CD4-positive, alpha-beta memory T cell (primary cell): ENCODE measurements at regions not wholly inside any gene's neighbourhood (a gene's known extent, or its start where the extent isn't known, plus 50 kb on each side); places are given as distances from the start of the nearest gene placed in this dataset.

ENCODE experiments used
- CTCF ChIA-PET: fragments of 350-600 bp; sonication (Branson Sonifier 250); formaldehyde crosslinking; loops from one replicate; lab custom pipeline; 2021; ENCODE audit warnings: inconsistent platforms; ENCODE audit not compliant: partially characterized antibody; lab: Charles Lee
- POLR2A ChIA-PET: fragments of 350-600 bp; sonication (Branson Sonifier 250); formaldehyde crosslinking; loops from one replicate; lab custom pipeline; 2021; ENCODE audit not compliant: partially characterized antibody; lab: Charles Lee
- DNase-seq, 5 donors: peaks; one replicate each; pipeline versions ENCODE4 v3.0.0 to v3.0.0-alpha.2; 2020 to 2022; ENCODE audit warnings: mixed read lengths in 1 of 5
- H3K27ac ChIP-seq: one replicate; pipeline ENCODE4 v1.7.0; 2013; ENCODE audit warnings: low read depth, low read length
- H3K27me3 ChIP-seq: 2 replicates; pipeline ENCODE4 v1.7.0; 2013; ENCODE audit warnings: mild to moderate bottlenecking, low read length, moderate library complexity; ENCODE audit not compliant: insufficient read depth
- H3K36me3 ChIP-seq: 2 replicates; pipeline ENCODE4 v1.7.0; 2013; ENCODE audit warnings: mild to moderate bottlenecking, low read length, moderate library complexity; ENCODE audit not compliant: insufficient read depth
- H3K4me1 ChIP-seq: 2 replicates; pipeline ENCODE4 v1.7.0; 2013; ENCODE audit warnings: mild to moderate bottlenecking, low read length, moderate library complexity; ENCODE audit not compliant: insufficient read depth
- H3K4me3 ChIP-seq, 2 donors: one replicate each; pipeline ENCODE4 v1.7.0; 2013; ENCODE audit warnings: low read length in 2 of 2, mild to moderate bottlenecking in 1 of 2
- H3K9me3 ChIP-seq, 2 donors: one replicate each; pipeline ENCODE4 v1.7.0; 2013; ENCODE audit warnings: low read length in 2 of 2, control low read depth in 1 of 2; ENCODE audit not compliant: control insufficient read depth in 1 of 2
- H3K27ac Mint-ChIP-seq, 7 donors: one replicate each; pipeline ENCODE4 v1.8.0; 2020 to 2021; ENCODE audit warnings: mixed read lengths in 7 of 7, mild to moderate bottlenecking in 6 of 7, inconsistent platforms in 3 of 7, moderate library complexity in 3 of 7
- H3K27me3 Mint-ChIP-seq, 2 donors: one replicate each; pipeline ENCODE4 v1.8.0; 2020 to 2021; ENCODE audit warnings: mixed read lengths in 2 of 2
- H3K36me3 Mint-ChIP-seq, 2 donors: one replicate each; pipeline ENCODE4 v1.8.0; 2020 to 2021; ENCODE audit warnings: mixed read lengths in 2 of 2, inconsistent platforms in 1 of 2, mild to moderate bottlenecking in 1 of 2
- H3K4me1 Mint-ChIP-seq, 4 donors: one replicate each; pipeline ENCODE4 v1.8.0; 2020 to 2021; ENCODE audit warnings: mixed read lengths in 4 of 4, mild to moderate bottlenecking in 1 of 4
- H3K4me3 Mint-ChIP-seq, 8 donors: one replicate each; pipeline ENCODE4 v1.8.0; 2020 to 2021; ENCODE audit warnings: mixed read lengths in 8 of 8, mild to moderate bottlenecking in 7 of 8, moderate library complexity in 6 of 8, inconsistent platforms in 3 of 8
- H3K9me3 Mint-ChIP-seq, 8 donors: one replicate each; pipeline ENCODE4 v1.8.0; 2020 to 2021; ENCODE audit warnings: mixed read lengths in 8 of 8, mild to moderate bottlenecking in 5 of 8, inconsistent platforms in 3 of 8, moderate library complexity in 1 of 8
- intact Hi-C: fragments of 100-400 bp; cut with micrococcal nuclease; formaldehyde crosslinking; loops from one replicate; pipeline ENCODE4 v1.15.1; 2023

GRCh38 chr1:30265127-30266070, 458.0 kb downstream of the MATN1 start:
- Histone ChIP-seq H3K4me1 (no peaks in the 10 kb centered on the region), H3K27ac (no peak overlapping the region), H3K27me3 (no peaks in the 10 kb centered on the region), H3K4me3 (no peak overlapping the region), H3K36me3 (no peaks in the 10 kb centered on the region), H3K9me3 (no peaks in the 10 kb centered on the region)
- intact Hi-C loops: no loop called here
- no peaks in the 10 kb centered on the region for H3K36me3 Mint-ChIP-seq
- DNase-seq: no peak
- H3K9me3 Mint-ChIP-seq: peaks cover 0 to 4% (median 0%) of the 10 kb centered on the region in 8 donors
- ChIA-PET POLR2A (no interaction called here), CTCF (no interaction called here)
- no peak overlapping the region for H3K27ac Mint-ChIP-seq
- H3K4me3 Mint-ChIP-seq: no peak overlapping the region
- H3K27me3 Mint-ChIP-seq: peaks cover 2 to 19% of the 10 kb centered on the region in 2 donors
- H3K4me1 Mint-ChIP-seq: no peaks in the 10 kb centered on the region

GRCh38 chr1:30264672-30265025, 458.7 kb downstream of the MATN1 start:
- Mint-ChIP-seq H3K27me3 (peaks cover 2 to 19% of the 10 kb centered on the region in 2 donors), H3K4me1 (no peaks in the 10 kb centered on the region), H3K9me3 (peaks cover 0 to 4% (median 0%) of the 10 kb centered on the region in 8 donors), H3K36me3 (no peaks in the 10 kb centered on the region), H3K4me3 (no peak overlapping the region), H3K27ac (no peak overlapping the region)
- intact Hi-C loops: no loop called here
- Histone ChIP-seq H3K9me3 (no peaks in the 10 kb centered on the region), H3K36me3 (no peaks in the 10 kb centered on the region), H3K4me1 (no peaks in the 10 kb centered on the region), H3K27ac (no peak overlapping the region), H3K4me3 (no peak overlapping the region), H3K27me3 (no peaks in the 10 kb centered on the region)
- ChIA-PET CTCF (no interaction called here), POLR2A (no interaction called here)
- DNase-seq: no peak

GRCh38 chr1:30263888-30264671, 459.3 kb downstream of the MATN1 start:
- Histone ChIP-seq H3K27me3 (no peaks in the 10 kb centered on the region), H3K4me3 (no peak overlapping the region), H3K27ac (no peak overlapping the region), H3K36me3 (no peaks in the 10 kb centered on the region), H3K4me1 (no peaks in the 10 kb centered on the region), H3K9me3 (no peaks in the 10 kb centered on the region)
- Mint-ChIP-seq H3K27me3 (peaks cover 2 to 23% of the 10 kb centered on the region in 2 donors), H3K36me3 (no peaks in the 10 kb centered on the region), H3K27ac (no peak overlapping the region), H3K9me3 (peaks cover 0 to 4% (median 0%) of the 10 kb centered on the region in 8 donors), H3K4me1 (no peaks in the 10 kb centered on the region), H3K4me3 (no peak overlapping the region)
- intact Hi-C loops: no loop called here
- CTCF ChIA-PET: no interaction called here
- DNase-seq: no peak
- POLR2A ChIA-PET: no interaction called here

- Mint-ChIP-seq H3K4me1 (no peaks in the 10 kb centered on the region), H3K27me3 (peaks cover 2 to 23% of the 10 kb centered on the region in 2 donors), H3K9me3 (peaks cover 0 to 4% (median 0%) of the 10 kb centered on the region in 8 donors), H3K36me3 (peaks cover 0 to 4% of the 10 kb centered on the region in 2 donors), H3K27ac (no peak overlapping the region), H3K4me3 (no peak overlapping the region)
- Histone ChIP-seq H3K27ac (no peak overlapping the region), H3K36me3 (no peaks in the 10 kb centered on the region), H3K4me1 (no peaks in the 10 kb centered on the region), H3K9me3 (no peaks in the 10 kb centered on the region), H3K4me3 (no peak overlapping the region), H3K27me3 (no peaks in the 10 kb centered on the region)
- intact Hi-C loops: no loop called here
- DNase-seq: no peak
- POLR2A ChIA-PET: no interaction called here
- CTCF ChIA-PET: no interaction called here
Measured at GRCh38 chr1:30263405-30263804, 460.0 kb downstream of the MATN1 start.

- Histone ChIP-seq H3K4me3 (no peak overlapping the region), H3K36me3 (no peaks in the 10 kb centered on the region), H3K4me1 (no peaks in the 10 kb centered on the region), H3K27me3 (no peaks in the 10 kb centered on the region), H3K9me3 (no peaks in the 10 kb centered on the region), H3K27ac (no peak overlapping the region)
- Mint-ChIP-seq H3K27ac (no peak overlapping the region), H3K4me3 (no peak overlapping the region), H3K9me3 (peaks cover 0 to 4% (median 0%) of the 10 kb centered on the region in 8 donors), H3K27me3 (peaks cover 0 to 17% of the 10 kb centered on the region in 2 donors), H3K4me1 (no peaks in the 10 kb centered on the region), H3K36me3 (peaks cover 0 to 4% of the 10 kb centered on the region in 2 donors)
- DNase-seq: no peak
- ChIA-PET POLR2A (no interaction called here), CTCF (no interaction called here)
- intact Hi-C loops: no loop called here
Measured at GRCh38 chr1:30262158-30262557, 461.2 kb downstream of the MATN1 start.

- H3K4me1 ChIP-seq: no peaks in the 10 kb centered on the region
- no peaks in the 10 kb centered on the region for H3K27me3 ChIP-seq
- no peaks in the 10 kb centered on the region for H3K36me3 ChIP-seq
- ChIA-PET CTCF (interaction anchor here (1.1 kb wide), 1 partner anchor 28 kb away, joined by 3 read pairs; no protein-coding TSS in a partner anchor), POLR2A (no interaction called here)
- peaks cover 0 to 4% of the 10 kb centered on the region in 2 donors for H3K36me3 Mint-ChIP-seq
- H3K9me3 Mint-ChIP-seq: peaks cover 0 to 4% (median 0%) of the 10 kb centered on the region in 8 donors
- no peak overlapping the region for H3K4me3 Mint-ChIP-seq
- no peaks in the 10 kb centered on the region for H3K9me3 ChIP-seq
- DNase-seq: no peak
- no peak overlapping the region for H3K27ac Mint-ChIP-seq
- H3K27me3 Mint-ChIP-seq: peaks cover 0 to 13% of the 10 kb centered on the region in 2 donors
- H3K4me1 Mint-ChIP-seq: no peaks in the 10 kb centered on the region
- intact Hi-C loops: no loop called here
- no peak overlapping the region for H3K27ac ChIP-seq
- H3K4me3 ChIP-seq: no peak overlapping the region
Measured at GRCh38 chr1:30260318-30260717, 463.1 kb downstream of the MATN1 start.

GRCh38 chr1:30259631-30260030, 463.8 kb downstream of the MATN1 start:
- intact Hi-C loops: no loop called here
- Mint-ChIP-seq H3K9me3 (peaks cover 0 to 4% (median 0%) of the 10 kb centered on the region in 8 donors), H3K27me3 (peaks cover 0 to 14% of the 10 kb centered on the region in 2 donors), H3K4me1 (no peaks in the 10 kb centered on the region), H3K27ac (no peak overlapping the region), H3K36me3 (peaks cover 0 to 4% of the 10 kb centered on the region in 2 donors), H3K4me3 (no peak overlapping the region)
- POLR2A ChIA-PET: no interaction called here
- Histone ChIP-seq H3K9me3 (no peaks in the 10 kb centered on the region), H3K4me1 (no peaks in the 10 kb centered on the region), H3K27ac (no peak overlapping the region), H3K36me3 (no peaks in the 10 kb centered on the region), H3K4me3 (no peak overlapping the region), H3K27me3 (no peaks in the 10 kb centered on the region)
- CTCF ChIA-PET: no interaction called here
- DNase-seq: no peak
